B cell (primary cell): ENCODE measurements at regions not wholly inside any gene's neighbourhood (a gene's known extent, or its start where the extent isn't known, plus 50 kb on each side); places are given as distances from the start of the nearest gene placed in this dataset.

Experiments used
- EZH2 ChIP-seq: IDR thresholded peaks from 2 replicates; pipeline ENCODE4 v1.6.1; 2012; ENCODE audit warnings: borderline replicate concordance, low read depth, mild to moderate bottlenecking, moderate library complexity, low read length; ENCODE audit not compliant: insufficient read depth, poor library complexity, severe bottlenecking
- TF ChIP-seq, protein P1 (sequence below): fragments of 200-600 bp; IDR thresholded peaks from one replicate; pipeline ENCODE4 v1.8.0; 2022; ENCODE audit warnings: antibody characterized with exemption, mild to moderate bottlenecking

GRCh38 chr2:82491591-82491990 lies 1967.5 kb downstream of the SUCLG1 start:
- TF ChIP-seq, protein P1, sequence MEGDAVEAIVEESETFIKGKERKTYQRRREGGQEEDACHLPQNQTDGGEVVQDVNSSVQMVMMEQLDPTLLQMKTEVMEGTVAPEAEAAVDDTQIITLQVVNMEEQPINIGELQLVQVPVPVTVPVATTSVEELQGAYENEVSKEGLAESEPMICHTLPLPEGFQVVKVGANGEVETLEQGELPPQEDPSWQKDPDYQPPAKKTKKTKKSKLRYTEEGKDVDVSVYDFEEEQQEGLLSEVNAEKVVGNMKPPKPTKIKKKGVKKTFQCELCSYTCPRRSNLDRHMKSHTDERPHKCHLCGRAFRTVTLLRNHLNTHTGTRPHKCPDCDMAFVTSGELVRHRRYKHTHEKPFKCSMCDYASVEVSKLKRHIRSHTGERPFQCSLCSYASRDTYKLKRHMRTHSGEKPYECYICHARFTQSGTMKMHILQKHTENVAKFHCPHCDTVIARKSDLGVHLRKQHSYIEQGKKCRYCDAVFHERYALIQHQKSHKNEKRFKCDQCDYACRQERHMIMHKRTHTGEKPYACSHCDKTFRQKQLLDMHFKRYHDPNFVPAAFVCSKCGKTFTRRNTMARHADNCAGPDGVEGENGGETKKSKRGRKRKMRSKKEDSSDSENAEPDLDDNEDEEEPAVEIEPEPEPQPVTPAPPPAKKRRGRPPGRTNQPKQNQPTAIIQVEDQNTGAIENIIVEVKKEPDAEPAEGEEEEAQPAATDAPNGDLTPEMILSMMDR = no peak
- no peak for TF ChIP-seq EZH2
